Endothelial cell (in vitro differentiated cells): ENCODE measurements at regions not wholly inside any gene's neighbourhood (a gene's known extent, or its start where the extent isn't known, plus 50 kb on each side); places are given as distances from the start of the nearest gene placed in this dataset.

Experiments used
- DNase-seq: peaks from one replicate; pipeline ENCODE4 v3.0.0; 2021; ENCODE audit warnings: low spot score
- H3K27ac Mint-ChIP-seq: one replicate; pipeline ENCODE4 v1.8.0; 2021; ENCODE audit warnings: mixed read lengths, inconsistent platforms; ENCODE audit not compliant: unreplicated experiment
- H3K27me3 Mint-ChIP-seq: one replicate; pipeline ENCODE4 v1.8.0; 2021; ENCODE audit warnings: mild to moderate bottlenecking, moderate library complexity, mixed read lengths, inconsistent platforms; ENCODE audit not compliant: unreplicated experiment
- H3K36me3 Mint-ChIP-seq: one replicate; pipeline ENCODE4 v1.8.0; 2021; ENCODE audit warnings: mild to moderate bottlenecking, low read depth, mixed read lengths, inconsistent platforms; ENCODE audit not compliant: unreplicated experiment
- H3K4me1 Mint-ChIP-seq: one replicate; pipeline ENCODE4 v1.8.0; 2021; ENCODE audit warnings: mild to moderate bottlenecking, mixed read lengths, inconsistent platforms; ENCODE audit not compliant: unreplicated experiment
- H3K4me3 Mint-ChIP-seq: one replicate; pipeline ENCODE4 v1.8.0; 2021; ENCODE audit warnings: mild to moderate bottlenecking, mixed read lengths, inconsistent platforms; ENCODE audit not compliant: unreplicated experiment
- H3K9me3 Mint-ChIP-seq: one replicate; pipeline ENCODE4 v1.8.0; 2021; ENCODE audit warnings: mixed read lengths, inconsistent platforms; ENCODE audit not compliant: unreplicated experiment
- TF ChIP-seq, protein P1 (sequence below): fragments of 200-600 bp; sonication (generic); IDR thresholded peaks from one replicate; pipeline ENCODE4 v1.5.0; 2021; ENCODE audit warnings: antibody characterized with exemption; ENCODE audit not compliant: unreplicated experiment

GRCh38 chr20:63059684-63060056 lies 52.9 kb upstream of the BHLHE23 start:
- no peaks in the 10 kb centered on the region for H3K9me3 Mint-ChIP-seq
- H3K27me3 Mint-ChIP-seq: peaks cover 10% of the 10 kb centered on the region
- TF ChIP-seq, protein P1, sequence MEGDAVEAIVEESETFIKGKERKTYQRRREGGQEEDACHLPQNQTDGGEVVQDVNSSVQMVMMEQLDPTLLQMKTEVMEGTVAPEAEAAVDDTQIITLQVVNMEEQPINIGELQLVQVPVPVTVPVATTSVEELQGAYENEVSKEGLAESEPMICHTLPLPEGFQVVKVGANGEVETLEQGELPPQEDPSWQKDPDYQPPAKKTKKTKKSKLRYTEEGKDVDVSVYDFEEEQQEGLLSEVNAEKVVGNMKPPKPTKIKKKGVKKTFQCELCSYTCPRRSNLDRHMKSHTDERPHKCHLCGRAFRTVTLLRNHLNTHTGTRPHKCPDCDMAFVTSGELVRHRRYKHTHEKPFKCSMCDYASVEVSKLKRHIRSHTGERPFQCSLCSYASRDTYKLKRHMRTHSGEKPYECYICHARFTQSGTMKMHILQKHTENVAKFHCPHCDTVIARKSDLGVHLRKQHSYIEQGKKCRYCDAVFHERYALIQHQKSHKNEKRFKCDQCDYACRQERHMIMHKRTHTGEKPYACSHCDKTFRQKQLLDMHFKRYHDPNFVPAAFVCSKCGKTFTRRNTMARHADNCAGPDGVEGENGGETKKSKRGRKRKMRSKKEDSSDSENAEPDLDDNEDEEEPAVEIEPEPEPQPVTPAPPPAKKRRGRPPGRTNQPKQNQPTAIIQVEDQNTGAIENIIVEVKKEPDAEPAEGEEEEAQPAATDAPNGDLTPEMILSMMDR: no peak
- H3K27ac Mint-ChIP-seq: no peak overlapping the region
- no peak for DNase-seq
- no peak overlapping the region for H3K4me3 Mint-ChIP-seq
- H3K36me3 Mint-ChIP-seq: peaks cover 12% of the 10 kb centered on the region
- H3K4me1 Mint-ChIP-seq: peaks cover 9% of the 10 kb centered on the region

GRCh38 chr20:63058696-63059335 lies 52.1 kb upstream of the BHLHE23 start:
- Mint-ChIP-seq H3K4me1 (peaks cover 9% of the 10 kb centered on the region), H3K9me3 (no peaks in the 10 kb centered on the region), H3K27me3 (peaks cover 10% of the 10 kb centered on the region), H3K27ac (no peak overlapping the region), H3K36me3 (peaks cover 12% of the 10 kb centered on the region), H3K4me3 (no peak overlapping the region)
- no peak for DNase-seq
- TF ChIP-seq, protein P1: no peak

DNA sequence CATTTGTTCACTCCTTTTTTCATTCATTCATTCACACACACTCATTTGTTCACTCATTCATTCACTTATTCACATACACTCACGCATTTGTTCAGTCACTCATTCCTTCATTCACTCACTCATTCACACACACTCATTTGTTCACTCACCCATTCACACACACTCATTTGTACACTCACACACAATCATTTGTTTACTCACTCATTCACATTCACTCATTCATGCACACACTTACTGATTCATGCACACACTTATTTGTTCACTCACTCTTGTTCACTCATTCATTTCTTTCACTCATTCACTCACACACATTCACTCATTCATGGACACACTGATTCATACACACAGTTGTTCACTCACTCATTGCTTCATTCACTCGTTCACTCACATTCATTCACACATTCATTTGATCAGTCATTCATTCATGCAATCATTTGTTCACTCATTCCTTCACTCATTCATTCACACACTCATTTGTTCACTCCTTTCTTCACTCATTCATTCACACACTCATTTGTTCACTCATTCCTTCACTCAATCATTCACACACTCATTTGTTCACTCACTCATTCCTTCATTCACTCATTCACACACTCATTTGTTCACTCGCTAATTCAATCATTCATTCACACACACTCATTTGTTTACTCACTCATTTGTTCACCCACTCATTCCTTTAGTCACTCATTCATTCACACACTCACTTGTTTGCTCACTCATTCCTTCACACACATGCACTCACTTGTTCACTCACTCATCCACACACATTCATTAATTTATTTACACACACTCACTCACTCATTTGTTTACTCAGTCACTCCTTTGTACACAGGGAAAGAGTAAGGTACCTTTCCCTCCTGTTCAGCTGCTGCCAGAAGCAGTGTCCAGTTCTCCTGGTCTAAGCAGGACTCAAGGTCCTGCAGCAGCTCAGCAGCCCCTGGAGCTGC lies 50.7 kb upstream of the BHLHE23 start:
- TF ChIP-seq, protein P1: no peak
- Mint-ChIP-seq H3K27me3 (peaks cover 10% of the 10 kb centered on the region), H3K4me1 (peaks cover 9% of the 10 kb centered on the region), H3K27ac (no peak overlapping the region), H3K4me3 (no peak overlapping the region), H3K36me3 (peaks cover 12% of the 10 kb centered on the region), H3K9me3 (no peaks in the 10 kb centered on the region)
- no peak for DNase-seq

- Mint-ChIP-seq H3K4me1 (peaks cover 9% of the 10 kb centered on the region), H3K36me3 (peaks cover 6% of the 10 kb centered on the region), H3K27me3 (peaks cover 5% of the 10 kb centered on the region), H3K4me3 (no peak overlapping the region), H3K27ac (no peak overlapping the region), H3K9me3 (no peaks in the 10 kb centered on the region)
- TF ChIP-seq, protein P1: peak; percentile 99
- DNase-seq: peak; percentile 85
These were observed 49.7 kb upstream of the BHLHE23 start for GRCh38 chr20:63056236-63057170.
